ENCODE measurements at regions not wholly inside any gene's neighbourhood (a gene's known extent, or its start where the extent isn't known, plus 50 kb on each side); places are given as distances from the start of the nearest gene placed in this dataset.

GRCh38 chr13:34035178-34035577 is 217.2 kb downstream of the RFC3 start:
- TF ChIP-seq CTCF (IDR thresholded peaks at IDR 0.05) (no peak), POLR2A (IDR thresholded peaks at IDR 0.05) (no peak)
